ENCODE measurements at regions not wholly inside any gene's neighbourhood (a gene's known extent, or its start where the extent isn't known, plus 50 kb on each side); places are given as distances from the start of the nearest gene placed in this dataset.
"Not testable (repeated sequence)": the region's sequence is repeated elsewhere in the genome, so short reads cannot be mapped to it uniquely, and the experiment has no call there.

- not testable (repeated sequence) for H3K27me3 Mint-ChIP-seq, H3K4me1 Mint-ChIP-seq, H3K9me3 Mint-ChIP-seq, H3K27ac Mint-ChIP-seq, H3K4me3 Mint-ChIP-seq, DNase-seq, H3K36me3 Mint-ChIP-seq
- peak; percentile 20 to 24 for ATAC-seq (replicated peaks)
Observed at GRCh38 chr22:11017108-11017507, 4510.9 kb upstream of the OR11H1 start.

GRCh38 chr22:11020522-11020921 lies 4507.5 kb upstream of the OR11H1 start:
- H3K9me3 Mint-ChIP-seq, result peaks cover 0 to 10% of the 10 kb centered on the region in 2 donors
- peak; percentile 20 to 26 for ATAC-seq (replicated peaks)
- not testable (repeated sequence) for H3K27me3 Mint-ChIP-seq, H3K4me3 Mint-ChIP-seq, H3K4me1 Mint-ChIP-seq, H3K27ac Mint-ChIP-seq, H3K36me3 Mint-ChIP-seq, DNase-seq

- H3K9me3 Mint-ChIP-seq, result peaks cover 22 to 31% of the 10 kb centered on the region in 2 donors
- not testable (repeated sequence) for H3K4me1 Mint-ChIP-seq; H3K36me3 Mint-ChIP-seq; H3K4me3 Mint-ChIP-seq; DNase-seq; H3K27ac Mint-ChIP-seq; ATAC-seq (replicated peaks); H3K27me3 Mint-ChIP-seq
Observed at GRCh38 chr22:11026541-11026940, 4501.5 kb upstream of the OR11H1 start.

DNA sequence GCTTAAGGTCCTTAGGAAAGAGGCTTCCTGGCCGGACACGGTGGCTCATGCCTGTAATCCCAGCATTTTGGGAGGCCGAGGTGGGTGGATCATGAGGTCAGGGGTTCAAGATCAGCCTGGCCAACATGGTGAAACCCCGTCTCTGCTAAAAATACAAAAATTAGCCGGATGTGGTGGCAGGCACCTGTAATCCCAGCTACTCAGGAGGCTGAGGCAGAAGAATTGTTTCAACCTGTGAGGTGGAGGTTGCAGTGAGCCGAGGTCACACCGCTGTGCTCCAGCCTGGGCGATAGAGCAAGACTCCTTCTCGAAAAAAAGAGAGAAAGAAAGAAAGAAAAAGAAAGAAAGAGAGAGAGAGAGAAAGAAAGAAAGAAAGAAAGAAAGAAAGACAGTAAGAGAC lies 4500.9 kb upstream of the OR11H1 start:
- peaks cover 27 to 35% of the 10 kb centered on the region in 2 donors for H3K9me3 Mint-ChIP-seq
- H3K27ac Mint-ChIP-seq; H3K4me3 Mint-ChIP-seq; H3K4me1 Mint-ChIP-seq; ATAC-seq (replicated peaks); DNase-seq; H3K36me3 Mint-ChIP-seq; H3K27me3 Mint-ChIP-seq: not testable (repeated sequence)

- not testable (repeated sequence) for H3K36me3 Mint-ChIP-seq; H3K4me3 Mint-ChIP-seq; H3K4me1 Mint-ChIP-seq; H3K27me3 Mint-ChIP-seq; DNase-seq; ATAC-seq (replicated peaks); H3K27ac Mint-ChIP-seq
- H3K9me3 Mint-ChIP-seq, result peaks cover 29 to 36% of the 10 kb centered on the region in 2 donors
Observed at GRCh38 chr22:11027532-11027931, 4500.5 kb upstream of the OR11H1 start.

GRCh38 chr22:11028180-11028579 lies 4499.8 kb upstream of the OR11H1 start:
- H3K4me3 Mint-ChIP-seq, DNase-seq, H3K36me3 Mint-ChIP-seq, H3K27me3 Mint-ChIP-seq, H3K27ac Mint-ChIP-seq, H3K4me1 Mint-ChIP-seq: not testable (repeated sequence)
- ATAC-seq (replicated peaks), result peak in 1 of 2 donors; percentile 6
- H3K9me3 Mint-ChIP-seq, result peaks cover 29 to 34% of the 10 kb centered on the region in 2 donors

DNA sequence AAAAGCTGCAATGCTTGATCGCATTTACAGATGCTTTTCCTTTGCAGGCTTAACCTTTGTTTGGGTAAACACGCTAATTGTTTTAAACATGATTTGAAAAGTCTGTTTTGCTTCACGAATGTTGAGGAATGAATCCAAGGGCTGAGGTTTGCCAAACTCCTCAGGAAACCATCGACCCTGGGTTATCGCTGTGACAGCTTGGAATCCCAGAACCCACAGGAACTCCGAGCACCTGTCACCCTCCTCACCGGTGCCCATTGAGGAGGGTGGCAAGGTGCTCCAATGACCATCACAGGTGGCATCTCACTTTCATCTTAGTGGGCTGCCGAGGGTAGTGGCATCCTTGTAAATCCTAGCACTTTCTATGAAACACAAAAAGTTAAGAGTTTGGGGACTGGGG lies 4498.5 kb upstream of the OR11H1 start:
- peak in 1 of 2 donors; percentile 8 for ATAC-seq (replicated peaks)

GRCh38 chr22:11029967-11030366 lies 4498.0 kb upstream of the OR11H1 start:
- H3K9me3 Mint-ChIP-seq, result peaks cover 38 to 39% of the 10 kb centered on the region in 2 donors
- not testable (repeated sequence) for H3K27ac Mint-ChIP-seq, H3K4me3 Mint-ChIP-seq, H3K27me3 Mint-ChIP-seq, H3K4me1 Mint-ChIP-seq, H3K36me3 Mint-ChIP-seq, DNase-seq
- peak in 1 of 2 donors; percentile 4 for ATAC-seq (replicated peaks)

More for the DNA sequence above, 4498.5 kb upstream of the OR11H1 start:
- H3K27ac Mint-ChIP-seq, H3K4me3 Mint-ChIP-seq, DNase-seq, H3K4me1 Mint-ChIP-seq, H3K27me3 Mint-ChIP-seq, H3K36me3 Mint-ChIP-seq: not testable (repeated sequence)
- peaks cover 33 to 35% of the 10 kb centered on the region in 2 donors for H3K9me3 Mint-ChIP-seq

DNA sequence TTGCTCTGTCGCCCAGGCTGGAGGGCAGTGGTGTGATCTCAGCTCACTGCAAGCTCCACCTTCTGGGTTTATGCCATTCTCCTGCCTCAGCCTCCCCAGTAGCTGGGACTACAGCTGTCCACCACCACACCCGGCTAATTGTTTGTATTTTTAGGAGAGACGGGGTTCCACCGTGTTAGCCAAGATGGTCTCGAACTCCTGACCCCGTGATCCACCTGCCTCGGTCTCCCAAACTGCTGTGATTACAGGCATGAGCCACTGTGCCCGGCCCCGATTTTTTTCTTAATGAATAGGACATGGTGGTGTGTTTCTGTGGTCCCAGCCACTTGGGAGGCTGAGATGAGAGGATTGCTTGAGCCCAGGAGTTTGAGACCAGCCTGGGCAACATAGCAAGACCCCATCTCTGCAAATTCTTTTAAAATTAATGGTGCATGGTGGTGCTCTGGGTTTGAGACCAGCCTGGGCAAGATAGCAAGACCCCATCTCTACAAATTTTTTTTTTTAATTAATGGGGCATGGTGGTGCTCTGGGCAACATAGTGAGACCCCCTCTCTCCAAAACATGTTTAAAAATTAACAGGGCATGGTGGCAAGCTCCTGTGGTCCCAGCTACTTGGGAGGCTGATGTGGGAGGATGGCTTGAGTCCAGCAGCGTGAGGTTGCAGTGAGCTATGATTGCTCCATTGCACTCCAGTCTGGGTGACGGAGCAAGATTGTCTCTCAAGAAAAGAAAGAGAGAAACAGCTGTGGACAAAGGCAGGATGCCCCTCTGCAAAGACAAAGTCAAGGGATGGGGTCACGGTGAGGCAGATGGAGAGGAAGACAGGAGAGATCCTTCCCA lies 4497.2 kb upstream of the OR11H1 start:
- peaks cover 0 to 12% of the 10 kb centered on the region in 2 donors for H3K36me3 Mint-ChIP-seq
- ATAC-seq (replicated peaks), result peak in 1 of 2 donors; percentile 3
- not testable (repeated sequence) for H3K4me1 Mint-ChIP-seq, H3K27ac Mint-ChIP-seq, H3K27me3 Mint-ChIP-seq, H3K4me3 Mint-ChIP-seq, DNase-seq
- H3K9me3 Mint-ChIP-seq, result peaks cover 39 to 42% of the 10 kb centered on the region in 2 donors

DNA sequence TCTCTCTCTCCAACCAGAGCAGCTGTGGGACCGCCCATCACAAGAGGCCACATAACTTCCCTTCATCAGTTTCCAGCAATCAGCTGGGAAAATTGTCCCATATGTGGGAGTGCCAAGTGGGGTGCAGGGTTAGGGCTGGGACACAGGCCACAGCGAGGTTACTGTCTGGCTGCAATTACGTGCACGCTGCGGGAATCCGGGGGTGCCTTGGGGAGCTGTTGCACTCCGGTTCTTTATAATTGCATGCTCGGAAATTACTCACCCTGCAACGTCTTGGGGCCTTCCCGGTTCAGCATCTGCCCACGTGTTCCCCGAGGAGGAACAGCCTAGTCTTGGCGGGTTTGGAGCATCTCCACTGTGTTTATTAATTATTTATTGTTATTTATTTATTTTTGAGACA lies 4495.9 kb upstream of the OR11H1 start:
- not testable (repeated sequence) for H3K4me3 Mint-ChIP-seq; H3K27ac Mint-ChIP-seq; H3K4me1 Mint-ChIP-seq; ATAC-seq (replicated peaks); H3K27me3 Mint-ChIP-seq; DNase-seq
- H3K36me3 Mint-ChIP-seq, result peaks cover 0 to 12% of the 10 kb centered on the region in 2 donors
- H3K9me3 Mint-ChIP-seq, result peaks cover 47 to 50% of the 10 kb centered on the region in 2 donors

DNA sequence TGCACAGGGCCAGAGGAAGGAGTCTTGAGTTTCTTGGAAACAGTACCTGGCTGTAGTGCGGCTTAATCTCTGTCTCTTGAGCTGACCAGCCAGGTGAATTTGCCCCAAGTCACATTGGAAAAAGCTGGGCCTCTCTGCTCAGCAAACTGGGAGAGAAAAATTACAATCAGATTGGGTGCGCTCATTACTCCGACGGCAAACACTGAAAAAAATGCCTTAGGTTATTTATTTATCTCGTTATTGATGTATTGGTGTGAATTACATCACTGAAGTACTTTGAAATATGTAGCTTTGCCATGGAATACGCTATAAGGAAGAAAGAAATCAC lies 4493.4 kb upstream of the OR11H1 start:
- H3K4me1 Mint-ChIP-seq; H3K4me3 Mint-ChIP-seq; H3K27ac Mint-ChIP-seq; H3K27me3 Mint-ChIP-seq; ATAC-seq (replicated peaks); DNase-seq: not testable (repeated sequence)
- peaks cover 3 to 12% of the 10 kb centered on the region in 2 donors for H3K36me3 Mint-ChIP-seq
- H3K9me3 Mint-ChIP-seq, result peaks cover 52 to 58% of the 10 kb centered on the region in 2 donors

DNA sequence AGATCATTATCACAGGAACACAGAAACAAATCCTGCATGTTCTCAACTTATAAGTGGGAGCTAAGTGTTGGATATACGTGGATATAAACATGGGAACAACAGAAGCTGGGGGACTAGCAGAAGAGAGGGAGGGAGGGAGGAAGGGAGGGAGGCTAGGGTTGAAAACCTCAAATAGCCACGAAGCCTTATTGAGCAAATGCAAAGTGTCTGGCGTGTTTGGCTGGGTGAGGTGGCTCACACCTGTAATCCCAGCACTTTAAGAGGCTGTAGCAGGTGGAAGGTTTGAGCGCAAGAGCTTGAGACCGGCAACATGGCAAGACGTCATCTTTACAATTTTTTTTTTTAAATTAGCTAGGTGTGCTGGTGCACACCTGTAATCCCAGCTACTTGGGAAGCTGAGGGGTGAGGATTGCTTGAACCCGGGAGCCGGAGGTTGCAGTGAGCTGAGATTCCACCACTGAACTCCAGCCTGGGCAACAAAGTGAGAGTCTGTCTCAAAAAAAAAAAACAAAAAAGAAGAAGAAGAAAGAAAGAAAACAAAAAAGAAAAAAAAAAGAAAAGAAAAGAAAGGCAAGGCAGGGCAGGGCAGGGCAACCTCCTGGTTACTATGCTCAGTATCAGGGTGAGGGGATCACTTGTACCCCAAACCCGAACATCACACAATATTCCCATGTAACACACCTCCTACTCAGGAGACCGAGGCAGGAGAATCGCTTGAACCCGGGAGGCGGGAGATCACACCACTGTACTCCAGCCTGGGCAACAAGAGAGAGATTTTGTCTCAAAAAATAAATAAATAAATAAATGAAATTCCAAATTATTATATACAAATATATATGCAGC lies 4492.7 kb upstream of the OR11H1 start:
- ATAC-seq (replicated peaks); H3K4me1 Mint-ChIP-seq; H3K4me3 Mint-ChIP-seq; DNase-seq; H3K27ac Mint-ChIP-seq; H3K27me3 Mint-ChIP-seq: not testable (repeated sequence)
- Mint-ChIP-seq H3K36me3 (peaks cover 3 to 12% of the 10 kb centered on the region in 2 donors), H3K9me3 (peaks cover 51 to 55% of the 10 kb centered on the region in 2 donors)

DNA sequence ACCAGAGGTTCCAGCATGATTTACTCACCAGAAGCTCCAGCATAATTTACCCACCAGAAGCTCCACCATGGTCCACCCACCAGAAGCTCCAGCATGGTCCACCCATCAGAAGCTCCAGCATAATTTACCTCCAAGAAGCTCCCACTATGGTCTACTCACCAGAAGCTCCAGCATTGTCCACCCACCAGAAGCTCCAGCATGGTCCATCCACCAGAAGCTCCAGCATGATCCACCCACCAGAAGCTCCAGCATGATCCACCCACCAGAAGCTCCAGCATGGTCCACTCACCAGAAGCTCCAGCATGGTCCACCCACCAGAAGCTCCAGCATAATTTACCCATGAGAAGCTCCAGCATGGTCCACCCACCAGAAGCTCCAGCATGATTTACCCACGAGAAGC lies 4490.7 kb upstream of the OR11H1 start:
- H3K4me1 Mint-ChIP-seq; H3K36me3 Mint-ChIP-seq; ATAC-seq (replicated peaks); DNase-seq; H3K27ac Mint-ChIP-seq; H3K4me3 Mint-ChIP-seq; H3K27me3 Mint-ChIP-seq: not testable (repeated sequence)
- peaks cover 47 to 57% of the 10 kb centered on the region in 2 donors for H3K9me3 Mint-ChIP-seq

GRCh38 chr22:11037814-11038213 lies 4490.2 kb upstream of the OR11H1 start:
- H3K27ac Mint-ChIP-seq; DNase-seq; H3K27me3 Mint-ChIP-seq; H3K36me3 Mint-ChIP-seq; H3K4me3 Mint-ChIP-seq; H3K4me1 Mint-ChIP-seq; ATAC-seq (replicated peaks): not testable (repeated sequence)
- peaks cover 47 to 57% of the 10 kb centered on the region in 2 donors for H3K9me3 Mint-ChIP-seq

Data from stimulated activated naive B cell treated with anti-CD40 and anti-IgM and Interleukin-4, amounts not matched to agents 10 μg/mL and 1 μg/mL and 100 μg/mL, for 72 hours (primary cell).